NCI-H2196 treated with DMSO at 0.1 percent for 48 hours (cell line): ENCODE measurements at regions not wholly inside any gene's neighbourhood (a gene's known extent, or its start where the extent isn't known, plus 50 kb on each side); places are given as distances from the start of the nearest gene placed in this dataset.

Source experiments
- DNase-seq: peaks from one replicate; lab custom pipeline; 2025; ENCODE audit not compliant: unreplicated experiment; lab: John Stamatoyannopoulos, UW

- DNase-seq: no peak
These were observed 388.4 kb upstream of the JARID2 start for GRCh38 chr6:14857501-14857900.

DNA sequence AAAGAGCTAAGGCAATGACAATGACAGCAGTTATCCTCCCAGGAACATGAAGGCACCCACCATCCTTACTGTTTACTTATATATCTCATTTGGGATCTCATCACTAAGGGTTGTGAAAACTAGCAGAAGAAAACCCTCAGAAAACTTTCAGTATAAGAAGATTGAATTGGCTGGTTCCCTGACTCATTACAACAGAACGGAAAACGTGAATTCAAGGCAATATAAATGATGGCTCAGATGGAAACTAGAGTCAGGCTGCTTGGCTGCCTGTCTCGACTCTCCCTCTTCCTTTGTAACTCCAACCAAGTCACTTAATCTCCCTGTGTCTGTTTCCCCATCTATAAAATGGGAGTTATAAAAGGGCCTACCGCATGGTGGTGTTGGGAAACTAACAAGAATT, 387.1 kb upstream of the JARID2 start:
- DNase-seq: no peak

DNA sequence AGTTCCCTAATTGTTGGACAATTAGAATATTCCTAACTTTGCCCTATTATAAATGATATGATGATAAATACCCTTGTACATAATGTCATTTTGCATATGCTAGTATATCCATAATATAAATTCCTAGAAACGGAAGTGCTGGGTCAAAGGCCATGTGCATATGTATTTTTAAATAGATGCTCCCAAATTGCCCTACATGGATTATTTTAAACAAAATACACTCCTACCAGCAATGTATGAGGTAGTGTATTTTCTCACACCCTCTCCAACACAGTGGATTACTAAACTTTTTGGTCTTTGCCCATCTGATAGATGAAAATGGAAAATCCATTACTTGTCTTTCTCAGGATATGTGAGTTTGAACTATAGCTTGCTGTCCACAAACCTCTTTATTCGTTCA, 385.1 kb upstream of the JARID2 start:
- DNase-seq: no peak

GRCh38 chr6:14861491-14861943, 384.4 kb upstream of the JARID2 start:
- no peak for DNase-seq

- no peak for DNase-seq
These were observed 383.0 kb upstream of the JARID2 start for GRCh38 chr6:14862845-14863244.

DNA sequence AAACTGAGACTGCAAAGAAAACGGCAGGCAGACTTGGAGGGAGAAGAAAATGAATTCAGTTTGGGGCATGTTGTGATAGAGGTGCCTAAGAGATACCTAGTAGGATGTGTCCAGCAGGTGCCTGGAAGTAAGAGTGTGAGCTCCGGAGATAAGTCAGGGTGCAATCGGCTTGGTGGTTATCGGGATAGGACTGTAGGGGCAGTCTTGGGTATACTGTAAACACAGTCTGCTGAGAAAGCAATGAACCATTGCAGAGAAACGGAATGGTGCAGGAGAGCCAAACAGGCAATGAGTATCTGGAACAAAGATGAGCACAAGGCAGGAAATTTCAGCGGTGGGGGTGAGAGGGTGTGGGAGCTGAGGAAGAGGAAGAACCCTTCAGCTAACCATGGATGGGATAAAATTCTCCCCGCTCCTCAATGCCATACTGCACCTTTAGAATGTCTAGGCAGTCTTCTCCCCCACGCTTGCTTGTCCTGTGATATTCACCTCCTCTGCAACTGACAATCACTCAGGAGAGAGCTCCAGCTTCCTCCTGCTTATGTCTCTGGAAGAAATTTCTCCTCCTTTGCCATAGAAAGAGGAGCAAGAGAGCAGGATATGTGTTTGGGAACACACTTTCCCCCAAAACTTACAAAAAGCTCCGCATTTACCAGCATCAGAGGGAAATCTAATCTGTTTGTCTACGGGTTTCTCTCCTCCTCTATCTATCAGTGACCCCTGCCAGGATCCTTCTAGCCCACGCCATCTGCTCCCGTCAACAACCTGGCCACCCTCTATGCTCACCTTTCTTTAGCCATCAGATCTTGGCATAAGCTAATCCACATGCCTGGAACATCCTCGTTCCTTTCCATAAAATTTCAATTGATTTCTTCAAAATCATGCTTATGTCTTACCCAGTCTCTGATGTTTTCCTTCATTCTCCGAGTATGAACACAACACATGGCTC, 381.7 kb upstream of the JARID2 start:
- no peak for DNase-seq

- no peak for DNase-seq
These were observed 380.3 kb upstream of the JARID2 start for GRCh38 chr6:14865531-14866100.

- DNase-seq: no peak
These were observed 378.1 kb upstream of the JARID2 start for GRCh38 chr6:14867802-14868201.

DNA sequence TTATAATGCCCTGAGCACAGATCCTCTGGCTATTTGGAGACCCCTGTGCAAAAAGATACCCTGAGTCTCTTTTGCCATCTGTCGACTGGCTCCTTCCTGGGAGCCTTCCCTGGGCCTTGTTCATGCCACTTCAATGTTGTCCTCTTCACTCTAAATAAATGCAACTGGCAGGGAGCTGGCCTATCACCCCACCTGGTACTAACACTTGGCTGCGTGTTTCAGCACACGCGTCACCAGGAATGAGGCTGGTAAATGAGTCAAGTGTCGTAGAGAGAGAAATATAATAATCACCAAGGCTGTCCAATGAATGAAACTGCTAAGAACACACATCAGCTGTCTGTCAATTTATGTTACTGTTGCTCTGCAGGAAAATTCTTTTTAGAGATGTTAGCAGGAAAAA, 374.6 kb upstream of the JARID2 start:
- DNase-seq: no peak

- DNase-seq: no peak
These were observed 372.8 kb upstream of the JARID2 start for GRCh38 chr6:14873101-14873500.

GRCh38 chr6:14873781-14874441, 372.0 kb upstream of the JARID2 start:
- no peak for DNase-seq

- DNase-seq: no peak
These were observed 370.8 kb upstream of the JARID2 start for GRCh38 chr6:14874975-14875480.

DNA sequence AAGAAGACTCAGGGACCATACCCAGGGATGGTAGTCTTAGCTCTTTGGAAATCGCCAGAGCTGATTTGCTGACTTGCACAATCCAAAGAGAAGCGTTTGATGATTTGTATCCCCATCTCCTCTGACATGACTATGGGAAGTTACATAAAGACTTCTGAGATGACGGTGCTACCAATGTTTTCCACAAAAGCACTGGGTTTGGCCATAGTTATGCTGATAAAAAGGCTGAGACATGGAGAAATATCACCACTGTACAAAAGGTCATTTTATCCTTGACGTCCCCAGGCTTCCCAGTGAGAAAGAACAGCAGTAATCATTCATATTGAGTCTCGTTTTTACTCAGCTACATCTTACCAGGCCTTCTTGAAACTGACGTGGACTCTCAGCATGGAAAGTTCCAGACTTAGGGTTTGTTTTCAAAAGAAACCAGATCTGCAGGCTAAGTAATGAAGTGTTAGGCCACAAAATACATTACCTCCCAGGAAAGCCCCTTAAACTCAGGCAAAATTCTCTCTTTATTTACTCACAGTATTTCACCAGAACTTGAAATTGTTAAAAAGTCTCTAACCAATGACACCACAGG, 370.3 kb upstream of the JARID2 start:
- no peak for DNase-seq

- DNase-seq: no peak
These were observed 368.9 kb upstream of the JARID2 start for GRCh38 chr6:14876778-14877613.

- no peak for DNase-seq
These were observed 368.1 kb upstream of the JARID2 start for GRCh38 chr6:14877758-14878157.

GRCh38 chr6:14880052-14880451, 365.8 kb upstream of the JARID2 start:
- no peak for DNase-seq

DNA sequence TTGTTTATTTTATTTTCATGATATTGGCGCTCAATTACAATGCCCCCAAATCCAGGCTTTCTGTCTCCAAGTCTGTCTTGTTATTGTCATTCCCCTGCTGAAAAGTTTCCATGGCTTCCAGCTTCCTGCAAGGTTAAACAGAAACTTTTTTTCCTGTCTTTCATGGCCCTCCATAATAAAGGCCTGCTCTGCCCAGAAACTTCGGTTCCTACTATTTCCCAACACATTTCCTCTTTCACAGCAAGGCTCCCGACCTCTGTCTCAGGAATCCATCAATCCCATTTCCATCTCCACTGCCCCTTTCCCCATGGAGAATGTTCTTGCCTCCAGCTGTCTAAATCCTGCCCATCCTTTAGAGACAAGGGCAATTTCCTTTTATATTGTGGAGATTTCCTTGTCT, 365.2 kb upstream of the JARID2 start:
- no peak for DNase-seq

- DNase-seq: no peak
These were observed 364.5 kb upstream of the JARID2 start for GRCh38 chr6:14881398-14881797.

DNA sequence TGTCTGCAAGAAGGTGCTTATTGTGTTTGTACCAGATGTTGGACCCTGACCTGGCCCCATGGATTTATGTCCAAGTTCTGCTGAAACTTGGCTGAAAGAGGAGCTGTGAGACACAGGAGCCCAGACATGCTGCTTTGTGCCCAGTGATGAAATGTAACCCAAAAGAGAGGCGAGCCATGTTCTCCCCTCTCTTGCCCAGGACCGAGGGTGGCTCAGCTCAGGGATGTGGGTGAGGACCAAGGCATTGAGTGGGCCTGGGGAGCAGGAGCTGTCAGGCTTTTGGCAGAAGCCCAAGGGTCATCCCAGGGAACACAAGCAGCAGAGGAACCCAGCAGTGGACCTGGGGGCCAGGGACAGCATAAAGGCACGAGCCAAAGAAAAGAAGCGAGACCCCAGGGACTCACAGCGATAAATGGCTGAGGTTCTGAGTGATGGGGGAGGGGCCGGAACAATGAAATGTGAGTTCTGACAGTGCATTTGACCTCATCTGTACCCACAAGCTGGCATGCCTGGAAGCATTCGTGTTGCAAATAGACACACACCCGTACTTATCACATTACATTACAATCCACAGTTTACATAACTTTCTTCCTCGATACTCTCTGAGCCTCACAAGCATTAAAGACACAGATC, 363.4 kb upstream of the JARID2 start:
- no peak for DNase-seq

DNA sequence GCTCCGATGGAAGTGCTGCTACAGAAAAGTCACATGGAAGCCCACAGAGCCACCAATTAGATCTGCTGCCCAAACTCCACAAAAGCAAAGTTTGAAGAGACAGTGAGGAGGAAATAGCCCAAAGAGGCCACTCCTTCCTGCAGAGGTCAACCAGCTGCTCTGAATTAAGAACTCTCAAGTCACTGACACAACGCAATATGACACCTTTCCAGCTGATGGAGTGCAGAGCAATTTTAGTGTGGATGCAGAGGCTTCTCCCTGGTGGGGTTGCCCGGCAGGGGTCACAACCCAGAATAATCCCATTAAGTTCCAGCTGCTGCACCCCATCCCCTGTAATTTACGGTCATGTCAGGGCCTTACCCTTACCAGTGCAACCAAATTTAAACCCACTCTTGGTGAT, 361.9 kb upstream of the JARID2 start:
- DNase-seq: no peak
